ENCODE measurements at regions not wholly inside any gene's neighbourhood (a gene's known extent, or its start where the extent isn't known, plus 50 kb on each side); places are given as distances from the start of the nearest gene placed in this dataset.

DNA sequence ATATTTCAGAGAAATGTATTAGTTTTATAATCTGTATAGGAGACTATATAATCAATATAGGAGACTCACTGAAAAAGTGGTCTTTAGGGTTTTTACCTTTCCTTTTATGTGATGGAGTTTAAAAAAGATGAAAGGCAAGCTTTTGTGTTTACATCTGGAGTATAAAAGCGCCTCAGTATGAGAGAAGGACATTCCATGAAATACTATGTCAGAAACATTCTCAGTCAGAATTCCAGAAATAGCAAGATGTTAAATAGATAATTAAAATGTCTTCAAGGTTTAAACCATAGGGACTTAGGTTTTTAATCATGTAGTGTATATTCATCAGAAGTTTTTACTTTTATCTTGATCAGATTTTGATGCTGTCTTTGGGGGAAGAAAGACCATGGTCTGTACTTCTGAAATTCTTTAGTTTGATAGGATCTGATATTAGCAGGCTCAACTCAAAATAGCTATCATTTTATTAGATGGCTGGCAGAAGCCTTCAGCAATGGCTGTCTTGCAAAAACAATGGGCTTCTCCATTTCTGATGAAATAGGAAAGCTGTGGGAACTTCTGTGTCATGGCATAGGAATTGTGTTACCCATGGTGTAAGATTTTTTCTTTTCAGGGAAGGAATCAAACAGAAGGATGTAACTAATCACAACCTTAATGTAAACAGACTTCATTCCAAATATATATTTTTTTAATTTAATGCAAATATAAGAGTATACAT lies 209.6 kb upstream of the PLSCR5 start:
- TF ChIP-seq, protein P1, sequence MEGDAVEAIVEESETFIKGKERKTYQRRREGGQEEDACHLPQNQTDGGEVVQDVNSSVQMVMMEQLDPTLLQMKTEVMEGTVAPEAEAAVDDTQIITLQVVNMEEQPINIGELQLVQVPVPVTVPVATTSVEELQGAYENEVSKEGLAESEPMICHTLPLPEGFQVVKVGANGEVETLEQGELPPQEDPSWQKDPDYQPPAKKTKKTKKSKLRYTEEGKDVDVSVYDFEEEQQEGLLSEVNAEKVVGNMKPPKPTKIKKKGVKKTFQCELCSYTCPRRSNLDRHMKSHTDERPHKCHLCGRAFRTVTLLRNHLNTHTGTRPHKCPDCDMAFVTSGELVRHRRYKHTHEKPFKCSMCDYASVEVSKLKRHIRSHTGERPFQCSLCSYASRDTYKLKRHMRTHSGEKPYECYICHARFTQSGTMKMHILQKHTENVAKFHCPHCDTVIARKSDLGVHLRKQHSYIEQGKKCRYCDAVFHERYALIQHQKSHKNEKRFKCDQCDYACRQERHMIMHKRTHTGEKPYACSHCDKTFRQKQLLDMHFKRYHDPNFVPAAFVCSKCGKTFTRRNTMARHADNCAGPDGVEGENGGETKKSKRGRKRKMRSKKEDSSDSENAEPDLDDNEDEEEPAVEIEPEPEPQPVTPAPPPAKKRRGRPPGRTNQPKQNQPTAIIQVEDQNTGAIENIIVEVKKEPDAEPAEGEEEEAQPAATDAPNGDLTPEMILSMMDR (conservative IDR thresholded peaks at IDR 0.05): no peak
- TF ChIP-seq ZFX (IDR thresholded peaks at IDR 0.05): no peak
